ENCODE measurements at regions not wholly inside any gene's neighbourhood (a gene's known extent, or its start where the extent isn't known, plus 50 kb on each side); places are given as distances from the start of the nearest gene placed in this dataset.

DNA sequence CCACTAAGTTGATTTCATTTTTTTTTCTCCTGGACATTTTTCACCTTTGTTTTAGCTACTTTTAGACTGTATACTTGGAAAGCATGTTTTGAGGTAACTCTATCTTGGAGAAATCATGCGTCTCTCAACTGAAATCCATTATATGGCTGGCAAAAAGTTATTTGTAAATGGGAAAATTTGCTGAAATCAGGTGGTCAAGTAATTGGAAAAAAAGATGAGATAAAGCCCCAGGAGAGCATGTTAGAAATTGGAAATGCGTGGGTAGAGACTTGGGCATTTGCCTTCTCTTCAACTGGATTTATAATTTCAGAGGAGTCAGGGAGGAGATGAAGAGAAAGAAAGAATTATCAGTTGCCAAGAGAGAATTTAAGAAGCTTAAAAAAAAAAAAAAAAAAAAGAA lies 217.1 kb upstream of the MAP3K7 start:
- H3K4me3 ChIP-seq (ENCODE audit: low read depth, low read length), result no peak overlapping the region
- TF ChIP-seq, protein P1, sequence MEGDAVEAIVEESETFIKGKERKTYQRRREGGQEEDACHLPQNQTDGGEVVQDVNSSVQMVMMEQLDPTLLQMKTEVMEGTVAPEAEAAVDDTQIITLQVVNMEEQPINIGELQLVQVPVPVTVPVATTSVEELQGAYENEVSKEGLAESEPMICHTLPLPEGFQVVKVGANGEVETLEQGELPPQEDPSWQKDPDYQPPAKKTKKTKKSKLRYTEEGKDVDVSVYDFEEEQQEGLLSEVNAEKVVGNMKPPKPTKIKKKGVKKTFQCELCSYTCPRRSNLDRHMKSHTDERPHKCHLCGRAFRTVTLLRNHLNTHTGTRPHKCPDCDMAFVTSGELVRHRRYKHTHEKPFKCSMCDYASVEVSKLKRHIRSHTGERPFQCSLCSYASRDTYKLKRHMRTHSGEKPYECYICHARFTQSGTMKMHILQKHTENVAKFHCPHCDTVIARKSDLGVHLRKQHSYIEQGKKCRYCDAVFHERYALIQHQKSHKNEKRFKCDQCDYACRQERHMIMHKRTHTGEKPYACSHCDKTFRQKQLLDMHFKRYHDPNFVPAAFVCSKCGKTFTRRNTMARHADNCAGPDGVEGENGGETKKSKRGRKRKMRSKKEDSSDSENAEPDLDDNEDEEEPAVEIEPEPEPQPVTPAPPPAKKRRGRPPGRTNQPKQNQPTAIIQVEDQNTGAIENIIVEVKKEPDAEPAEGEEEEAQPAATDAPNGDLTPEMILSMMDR (IDR thresholded peaks at IDR 0.05; ENCODE audit: borderline replicate concordance, insufficient read depth, low read depth, low read length), result no peak

DNA sequence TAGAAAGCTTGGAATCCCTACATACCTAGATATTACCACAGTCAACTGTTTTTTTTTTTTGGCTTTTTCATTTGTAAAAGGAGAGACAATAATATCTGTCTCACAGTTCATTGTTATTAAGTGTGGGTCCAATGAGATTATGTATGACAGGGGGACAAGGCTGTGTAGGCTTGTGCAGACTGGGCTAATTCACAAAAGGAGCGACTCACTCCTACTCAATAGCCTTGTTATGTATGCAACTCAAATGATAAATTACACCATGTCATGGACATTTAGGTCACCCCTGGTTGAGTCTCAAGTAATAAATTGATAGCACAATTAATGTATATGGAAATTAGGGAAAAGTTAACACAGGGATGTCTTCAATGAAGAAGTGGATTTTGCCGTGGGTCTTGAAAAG lies 208.2 kb upstream of the MAP3K7 start:
- TF ChIP-seq, protein P1 (IDR thresholded peaks at IDR 0.05; ENCODE audit: borderline replicate concordance, insufficient read depth, low read depth, low read length), result no peak

DNA sequence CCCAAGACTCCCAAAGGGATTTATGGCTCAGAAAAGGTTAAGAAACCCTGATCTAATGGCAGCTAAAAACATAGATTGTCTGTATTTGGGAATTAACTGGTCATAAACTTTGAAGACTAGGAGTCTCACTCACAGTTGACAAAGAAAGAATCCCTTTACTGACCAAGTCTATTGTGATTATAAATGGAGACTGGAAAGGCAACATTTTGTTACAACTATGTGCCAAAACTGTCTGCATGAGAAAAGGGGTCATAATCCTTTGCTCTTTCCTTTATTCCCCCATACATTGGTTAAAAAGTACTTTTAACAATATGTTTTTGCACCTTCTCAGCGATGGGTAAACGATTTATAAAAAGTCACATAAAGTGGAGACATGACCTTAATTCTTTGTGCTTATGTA lies 206.9 kb upstream of the MAP3K7 start:
- TF ChIP-seq, protein P1 (IDR thresholded peaks at IDR 0.05; ENCODE audit: borderline replicate concordance, insufficient read depth, low read depth, low read length), result no peak
- no peak overlapping the region for H3K4me3 ChIP-seq (ENCODE audit: low read depth, low read length)

More for the DNA sequence above, 208.2 kb upstream of the MAP3K7 start:
- H3K4me3 ChIP-seq (ENCODE audit: low read depth, low read length), result no peak overlapping the region

DNA sequence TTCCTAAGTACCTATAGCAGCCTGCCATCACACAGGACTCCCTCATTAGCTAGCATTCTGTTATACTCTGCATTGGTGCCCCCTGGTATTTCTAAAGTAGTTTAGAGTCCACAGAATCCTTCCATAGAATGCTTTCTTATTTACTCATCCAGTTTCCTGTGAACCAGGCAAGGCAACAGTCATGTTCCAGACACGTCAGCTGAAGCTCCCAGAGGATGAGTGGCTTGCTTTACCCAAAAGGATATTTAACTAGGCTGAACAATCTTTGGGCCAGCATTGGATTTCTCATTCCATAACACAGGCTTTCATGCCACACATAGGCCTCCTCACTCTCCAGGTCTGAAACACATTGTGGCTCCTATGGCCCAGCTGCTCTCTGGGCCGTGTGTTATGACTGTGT lies 203.8 kb upstream of the MAP3K7 start:
- no peak overlapping the region for H3K4me3 ChIP-seq (ENCODE audit: low read depth, low read length)
- TF ChIP-seq, protein P1 (IDR thresholded peaks at IDR 0.05; ENCODE audit: borderline replicate concordance, insufficient read depth, low read depth, low read length), result no peak

DNA sequence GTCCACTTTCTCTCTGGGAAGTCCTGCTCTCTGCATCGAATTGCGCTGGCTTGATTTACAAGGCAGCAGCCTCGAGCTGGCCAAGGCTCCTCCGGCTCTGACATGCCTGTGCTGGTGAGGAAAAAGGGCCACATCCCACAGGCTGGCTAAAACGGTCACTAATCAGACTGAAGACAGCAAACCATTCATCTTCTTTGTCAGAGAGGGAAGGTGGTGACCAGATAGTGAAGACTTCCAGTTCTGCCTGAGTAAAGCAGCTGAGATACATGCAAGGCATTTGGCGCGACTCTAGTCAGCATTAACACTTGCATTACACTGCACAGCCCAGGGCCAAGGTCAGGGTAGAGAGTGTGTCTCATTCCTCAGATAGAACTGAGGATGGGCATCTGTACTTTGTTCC lies 203.2 kb upstream of the MAP3K7 start:
- TF ChIP-seq, protein P1 (IDR thresholded peaks at IDR 0.05; ENCODE audit: borderline replicate concordance, insufficient read depth, low read depth, low read length), result no peak
- no peak overlapping the region for H3K4me3 ChIP-seq (ENCODE audit: low read depth, low read length)

DNA sequence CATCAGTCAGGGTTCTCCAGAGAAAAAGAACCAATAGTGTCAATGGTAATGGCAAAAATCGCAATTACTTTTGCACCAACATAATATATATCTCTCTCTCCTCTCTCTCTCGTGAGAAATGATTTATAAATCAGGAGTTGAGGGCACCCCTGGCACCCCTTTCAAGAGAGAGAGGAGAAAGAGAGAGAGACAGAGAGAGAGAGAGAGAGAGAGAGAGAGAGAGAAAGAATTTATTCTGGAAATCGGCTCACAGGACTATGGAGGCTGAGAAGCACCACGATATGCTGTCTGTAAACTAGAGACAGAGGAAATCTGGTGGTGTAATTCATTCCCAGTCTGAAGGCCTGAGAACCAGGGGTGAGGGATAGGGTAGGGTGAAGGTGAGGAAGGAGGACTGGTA lies 201.9 kb upstream of the MAP3K7 start:
- TF ChIP-seq, protein P1 (IDR thresholded peaks at IDR 0.05; ENCODE audit: borderline replicate concordance, insufficient read depth, low read depth, low read length), result no peak

DNA sequence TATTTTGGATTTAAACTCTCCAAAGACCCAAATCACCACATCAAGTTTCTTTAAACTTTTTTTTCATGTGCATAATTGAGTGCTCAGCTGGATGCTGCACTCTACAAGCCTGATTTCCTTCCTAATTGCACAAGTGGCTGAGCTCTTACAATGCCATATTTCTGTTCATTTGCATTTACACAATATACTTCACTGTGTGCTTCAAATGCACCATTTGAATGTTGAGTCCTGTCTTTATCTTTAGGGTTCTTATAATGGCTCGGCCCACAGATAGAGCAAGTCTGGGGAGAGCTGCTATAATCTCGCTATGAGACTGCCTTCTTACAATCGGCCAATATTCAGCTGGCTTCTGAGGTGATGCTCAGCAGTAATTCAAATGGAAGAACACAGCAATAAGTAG lies 200.6 kb upstream of the MAP3K7 start:
- H3K4me3 ChIP-seq (ENCODE audit: low read depth, low read length), result no peak overlapping the region
- TF ChIP-seq, protein P1 (IDR thresholded peaks at IDR 0.05; ENCODE audit: borderline replicate concordance, insufficient read depth, low read depth, low read length), result no peak

More for the DNA sequence above, 201.9 kb upstream of the MAP3K7 start:
- no peak overlapping the region for H3K4me3 ChIP-seq (ENCODE audit: low read depth, low read length)

Data from GM12875 (cell line).